Neural progenitor cell (in vitro differentiated cells): ENCODE measurements at regions not wholly inside any gene's neighbourhood (a gene's known extent, or its start where the extent isn't known, plus 50 kb on each side); places are given as distances from the start of the nearest gene placed in this dataset.

Source experiments
- EZH2 ChIP-seq: fragments of 200-600 bp; sonication (generic); IDR thresholded peaks from 2 replicates; pipeline ENCODE4 v1.6.1; 2017; ENCODE audit warnings: antibody characterized with exemption, mild to moderate bottlenecking, moderate library complexity
- TF ChIP-seq, protein P1 (sequence below): fragments of 200-600 bp; sonication (generic); IDR thresholded peaks from 2 replicates; pipeline ENCODE4 v1.5.1; 2017; ENCODE audit warnings: antibody characterized with exemption, mild to moderate bottlenecking

- TF ChIP-seq, protein P1, sequence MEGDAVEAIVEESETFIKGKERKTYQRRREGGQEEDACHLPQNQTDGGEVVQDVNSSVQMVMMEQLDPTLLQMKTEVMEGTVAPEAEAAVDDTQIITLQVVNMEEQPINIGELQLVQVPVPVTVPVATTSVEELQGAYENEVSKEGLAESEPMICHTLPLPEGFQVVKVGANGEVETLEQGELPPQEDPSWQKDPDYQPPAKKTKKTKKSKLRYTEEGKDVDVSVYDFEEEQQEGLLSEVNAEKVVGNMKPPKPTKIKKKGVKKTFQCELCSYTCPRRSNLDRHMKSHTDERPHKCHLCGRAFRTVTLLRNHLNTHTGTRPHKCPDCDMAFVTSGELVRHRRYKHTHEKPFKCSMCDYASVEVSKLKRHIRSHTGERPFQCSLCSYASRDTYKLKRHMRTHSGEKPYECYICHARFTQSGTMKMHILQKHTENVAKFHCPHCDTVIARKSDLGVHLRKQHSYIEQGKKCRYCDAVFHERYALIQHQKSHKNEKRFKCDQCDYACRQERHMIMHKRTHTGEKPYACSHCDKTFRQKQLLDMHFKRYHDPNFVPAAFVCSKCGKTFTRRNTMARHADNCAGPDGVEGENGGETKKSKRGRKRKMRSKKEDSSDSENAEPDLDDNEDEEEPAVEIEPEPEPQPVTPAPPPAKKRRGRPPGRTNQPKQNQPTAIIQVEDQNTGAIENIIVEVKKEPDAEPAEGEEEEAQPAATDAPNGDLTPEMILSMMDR = no peak
- no peak for TF ChIP-seq EZH2
These were observed 282.2 kb upstream of the GALNT17 start for GRCh38 chr7:70849580-70850235.
